ENCODE measurements at regions not wholly inside any gene's neighbourhood (a gene's known extent, or its start where the extent isn't known, plus 50 kb on each side); places are given as distances from the start of the nearest gene placed in this dataset.

DNA sequence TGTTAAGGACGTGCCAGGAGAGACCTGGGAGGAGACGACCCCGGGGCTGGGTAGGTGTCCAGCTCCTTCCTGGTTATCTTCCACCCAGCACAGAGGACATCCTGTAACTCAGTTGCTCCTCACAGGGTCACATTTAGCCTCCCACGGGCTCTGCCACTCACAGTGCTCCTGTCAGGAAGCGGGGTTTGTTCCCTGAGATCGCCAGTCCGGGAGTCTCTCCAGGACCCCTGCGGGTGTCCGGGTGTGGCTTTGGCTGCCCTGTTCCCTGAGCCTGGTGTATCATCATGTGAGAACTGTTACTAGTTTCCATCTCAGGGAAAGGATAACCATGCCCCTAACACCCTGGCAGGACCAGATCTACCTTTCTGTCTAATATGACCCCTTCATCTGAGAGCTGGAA, 158.2 kb upstream of the RUNX1 start:
- TF ChIP-seq, protein P1, sequence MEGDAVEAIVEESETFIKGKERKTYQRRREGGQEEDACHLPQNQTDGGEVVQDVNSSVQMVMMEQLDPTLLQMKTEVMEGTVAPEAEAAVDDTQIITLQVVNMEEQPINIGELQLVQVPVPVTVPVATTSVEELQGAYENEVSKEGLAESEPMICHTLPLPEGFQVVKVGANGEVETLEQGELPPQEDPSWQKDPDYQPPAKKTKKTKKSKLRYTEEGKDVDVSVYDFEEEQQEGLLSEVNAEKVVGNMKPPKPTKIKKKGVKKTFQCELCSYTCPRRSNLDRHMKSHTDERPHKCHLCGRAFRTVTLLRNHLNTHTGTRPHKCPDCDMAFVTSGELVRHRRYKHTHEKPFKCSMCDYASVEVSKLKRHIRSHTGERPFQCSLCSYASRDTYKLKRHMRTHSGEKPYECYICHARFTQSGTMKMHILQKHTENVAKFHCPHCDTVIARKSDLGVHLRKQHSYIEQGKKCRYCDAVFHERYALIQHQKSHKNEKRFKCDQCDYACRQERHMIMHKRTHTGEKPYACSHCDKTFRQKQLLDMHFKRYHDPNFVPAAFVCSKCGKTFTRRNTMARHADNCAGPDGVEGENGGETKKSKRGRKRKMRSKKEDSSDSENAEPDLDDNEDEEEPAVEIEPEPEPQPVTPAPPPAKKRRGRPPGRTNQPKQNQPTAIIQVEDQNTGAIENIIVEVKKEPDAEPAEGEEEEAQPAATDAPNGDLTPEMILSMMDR (IDR thresholded peaks at IDR 0.05 in 8 of 11, conservative IDR thresholded peaks at IDR 0.05 in 3 of 11) = no peak
- TF ChIP-seq POLR2A (IDR thresholded peaks at IDR 0.05) (no peak), POLR2AphosphoS5 (IDR thresholded peaks at IDR 0.05) (no peak)

All from spleen (tissue), 7 donors.